IPS DF 4.7 (cell line): ENCODE measurements at regions not wholly inside any gene's neighbourhood (a gene's known extent, or its start where the extent isn't known, plus 50 kb on each side); places are given as distances from the start of the nearest gene placed in this dataset.
"Not testable (repeated sequence)": the region's sequence is repeated elsewhere in the genome, so short reads cannot be mapped to it uniquely, and the experiment has no call there.

ENCODE experiments used
- DNase-seq: peaks from one replicate; pipeline ENCODE4 v3.0.0-alpha.2; 2013; ENCODE audit warnings: low spot score; ENCODE audit errors: extremely low read depth

DNA sequence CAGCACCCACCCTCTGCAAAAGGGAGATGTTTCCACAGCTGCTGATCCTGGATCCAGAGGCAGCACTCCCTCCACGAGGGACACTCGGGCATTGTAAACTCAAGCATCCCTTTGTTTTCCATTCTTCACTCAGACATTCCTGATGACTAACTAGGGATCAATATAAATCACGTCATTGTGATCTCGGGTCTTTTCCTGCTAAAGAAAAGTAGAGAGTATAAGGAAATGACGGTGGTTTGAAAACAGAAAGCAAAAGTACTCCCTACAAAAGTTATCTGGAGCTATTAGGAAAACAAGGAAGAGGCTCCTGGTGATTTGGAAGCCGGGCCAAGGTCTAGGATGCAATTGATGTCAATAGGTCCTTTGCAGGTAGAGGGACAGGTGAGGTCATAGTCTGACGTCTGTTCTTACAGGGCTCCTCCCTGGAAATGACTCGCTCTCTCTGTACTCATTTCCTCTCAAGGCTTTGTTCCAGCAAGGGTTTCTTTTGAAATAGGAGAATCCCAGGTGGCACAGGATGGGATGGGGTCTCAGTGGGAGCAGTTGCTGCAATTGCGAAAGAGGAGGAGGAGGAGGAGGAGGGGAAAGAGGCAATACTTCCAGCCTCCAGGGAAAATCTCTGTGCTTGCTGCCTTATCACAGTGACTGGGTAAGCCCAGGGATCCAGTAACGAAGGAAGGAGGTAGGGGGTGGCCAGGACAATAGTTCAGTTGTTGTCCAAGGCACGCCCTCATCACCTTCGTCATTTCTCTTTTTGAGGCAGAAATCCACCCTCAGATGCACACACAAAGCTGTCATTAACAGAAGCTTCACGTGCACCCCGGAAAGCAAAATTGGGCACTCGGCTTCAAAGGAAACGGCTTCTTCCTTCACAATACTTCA lies 222.8 kb downstream of the LY86 start:
- DNase-seq, result peak; percentile 38

- no peak for DNase-seq
These were observed 223.9 kb downstream of the LY86 start for GRCh38 chr6:6812427-6812826.

- no peak for DNase-seq
These were observed 227.2 kb downstream of the LY86 start for GRCh38 chr6:6815732-6816131.

GRCh38 chr6:6816716-6817115 lies 228.2 kb downstream of the LY86 start:
- no peak for DNase-seq

DNA sequence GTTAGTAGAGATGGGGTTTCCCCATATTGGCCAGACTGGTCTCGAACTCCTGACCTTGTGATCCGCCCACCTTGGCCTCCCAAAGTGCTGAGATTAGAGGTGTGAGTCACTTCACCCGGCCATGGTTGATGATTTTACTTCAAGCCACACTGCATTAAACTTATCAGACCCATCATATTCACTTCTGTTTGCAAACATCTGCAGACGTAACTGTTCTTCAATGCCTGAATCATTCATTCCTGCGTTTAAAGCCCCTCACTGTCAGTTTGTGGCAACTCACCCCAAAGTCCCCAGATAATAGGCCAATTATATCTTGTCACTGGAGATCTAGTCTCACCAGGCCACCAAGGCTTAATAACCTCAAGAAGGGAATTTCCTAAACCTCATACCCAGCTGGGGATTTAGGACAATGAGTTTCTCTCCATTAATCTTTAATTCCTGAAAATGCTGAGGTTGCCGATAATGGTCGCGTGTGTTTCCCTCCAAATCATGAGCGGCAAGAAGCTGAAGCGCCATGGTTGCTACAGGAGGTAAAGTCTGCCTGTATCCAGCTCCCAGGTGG lies 229.6 kb downstream of the LY86 start:
- no peak for DNase-seq

- DNase-seq, result peak; percentile 41
These were observed 232.2 kb downstream of the LY86 start for GRCh38 chr6:6820641-6821238.

GRCh38 chr6:6821639-6822261 lies 233.2 kb downstream of the LY86 start:
- DNase-seq, result no peak

GRCh38 chr6:6823030-6823429 lies 234.5 kb downstream of the LY86 start:
- DNase-seq, result no peak

GRCh38 chr6:6823568-6824224 lies 235.2 kb downstream of the LY86 start:
- no peak for DNase-seq

DNA sequence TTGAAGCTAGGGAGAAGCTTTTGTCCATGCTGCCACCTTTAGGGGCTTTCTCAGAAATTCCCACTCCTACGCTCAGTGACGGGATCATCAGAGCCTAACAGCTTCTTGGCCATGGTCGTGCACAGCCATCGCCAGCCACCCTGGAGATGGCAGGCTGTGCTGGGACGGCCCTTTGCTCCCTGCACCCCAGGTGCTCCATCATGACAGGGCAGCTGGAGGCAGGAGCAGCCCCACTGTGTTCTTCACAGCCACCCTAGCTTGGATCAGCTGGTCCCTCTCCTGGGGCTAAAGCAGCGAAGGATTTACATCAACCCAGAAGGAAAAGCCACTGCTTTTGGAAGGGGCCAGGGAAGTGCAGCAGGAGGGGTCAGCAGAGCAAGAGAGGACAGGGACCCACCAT lies 235.9 kb downstream of the LY86 start:
- DNase-seq, result no peak

- DNase-seq, result no peak
These were observed 236.8 kb downstream of the LY86 start for GRCh38 chr6:6825193-6825784.

DNA sequence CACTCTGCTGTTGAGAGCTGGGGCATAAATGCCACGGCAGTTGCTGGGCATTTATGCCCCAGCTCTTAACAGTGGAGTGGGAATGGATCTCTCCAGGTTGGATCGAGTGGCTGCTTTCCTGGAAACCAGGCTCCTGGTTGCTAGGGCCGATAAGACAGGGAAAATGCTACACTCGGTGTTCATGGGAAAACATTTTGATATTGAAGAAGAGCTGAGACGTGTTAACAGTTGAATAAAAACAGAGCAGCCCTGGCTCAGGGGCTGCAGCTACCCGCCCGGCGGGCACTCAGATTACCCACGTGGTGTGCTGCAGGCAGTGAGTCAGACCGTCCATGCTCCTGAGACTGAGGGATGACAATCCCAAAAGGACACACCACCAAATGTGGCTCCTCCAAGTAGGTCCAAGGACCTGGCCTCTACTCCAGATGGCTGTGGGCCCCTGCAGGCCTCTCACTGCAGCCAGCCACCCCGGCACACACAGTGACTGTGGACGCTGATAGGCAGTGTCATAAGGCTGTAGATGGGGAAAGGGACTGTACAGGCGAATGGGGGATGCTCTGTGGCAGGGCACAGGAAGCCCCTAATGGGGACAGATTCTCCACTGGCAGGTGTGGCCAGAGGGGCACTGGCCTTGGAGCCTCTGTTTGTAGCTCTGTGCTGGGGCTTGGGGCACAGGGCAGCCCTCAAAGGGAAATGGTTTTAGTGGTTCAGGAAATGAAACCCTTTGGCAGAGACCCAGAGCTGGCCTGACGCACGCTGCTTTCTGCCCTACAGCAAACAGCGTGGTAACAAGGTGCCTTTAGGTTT lies 237.8 kb downstream of the LY86 start:
- DNase-seq, result no peak

- DNase-seq, result no peak
These were observed 238.4 kb downstream of the LY86 start for GRCh38 chr6:6826961-6827360.

DNA sequence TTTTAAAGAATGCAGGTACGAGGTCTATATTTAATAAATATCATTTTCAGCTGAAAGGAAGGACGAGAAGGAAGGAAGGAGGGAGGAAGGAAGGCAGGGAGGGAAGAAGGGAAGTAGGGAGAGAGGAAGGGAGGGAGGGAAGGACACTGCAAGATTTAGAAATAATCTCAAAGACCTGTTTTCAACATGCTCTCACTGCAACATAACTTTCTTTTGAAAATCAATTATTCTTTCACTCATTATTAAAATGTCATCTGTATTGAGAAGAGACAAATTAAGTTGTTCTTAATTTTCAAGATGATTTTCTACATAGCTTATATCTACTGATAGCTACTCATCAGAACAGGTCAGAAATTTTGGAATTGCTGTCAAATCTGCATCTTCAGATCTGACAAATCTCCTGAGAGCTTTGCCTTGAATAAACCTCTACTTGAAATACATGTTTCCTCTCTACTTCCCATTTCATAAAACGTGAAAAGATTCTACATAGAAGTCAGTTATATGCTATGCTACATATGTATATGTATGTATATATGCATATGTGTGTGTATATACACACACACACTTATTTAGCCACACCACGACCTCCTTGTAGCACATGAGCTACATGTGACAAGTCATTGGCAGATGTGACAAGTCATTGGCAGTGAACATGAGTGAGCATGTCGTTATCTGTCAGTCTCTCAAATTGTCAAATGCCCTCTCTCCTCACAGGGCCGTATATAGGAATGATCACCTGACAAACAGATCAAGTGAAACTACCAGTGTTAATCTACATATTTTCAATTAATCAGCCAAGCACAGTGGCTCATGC lies 241.6 kb downstream of the LY86 start:
- no peak for DNase-seq

GRCh38 chr6:6830686-6831063 lies 242.2 kb downstream of the LY86 start:
- DNase-seq, result not testable (repeated sequence)

- no peak for DNase-seq
These were observed 243.9 kb downstream of the LY86 start for GRCh38 chr6:6832439-6832838.

DNA sequence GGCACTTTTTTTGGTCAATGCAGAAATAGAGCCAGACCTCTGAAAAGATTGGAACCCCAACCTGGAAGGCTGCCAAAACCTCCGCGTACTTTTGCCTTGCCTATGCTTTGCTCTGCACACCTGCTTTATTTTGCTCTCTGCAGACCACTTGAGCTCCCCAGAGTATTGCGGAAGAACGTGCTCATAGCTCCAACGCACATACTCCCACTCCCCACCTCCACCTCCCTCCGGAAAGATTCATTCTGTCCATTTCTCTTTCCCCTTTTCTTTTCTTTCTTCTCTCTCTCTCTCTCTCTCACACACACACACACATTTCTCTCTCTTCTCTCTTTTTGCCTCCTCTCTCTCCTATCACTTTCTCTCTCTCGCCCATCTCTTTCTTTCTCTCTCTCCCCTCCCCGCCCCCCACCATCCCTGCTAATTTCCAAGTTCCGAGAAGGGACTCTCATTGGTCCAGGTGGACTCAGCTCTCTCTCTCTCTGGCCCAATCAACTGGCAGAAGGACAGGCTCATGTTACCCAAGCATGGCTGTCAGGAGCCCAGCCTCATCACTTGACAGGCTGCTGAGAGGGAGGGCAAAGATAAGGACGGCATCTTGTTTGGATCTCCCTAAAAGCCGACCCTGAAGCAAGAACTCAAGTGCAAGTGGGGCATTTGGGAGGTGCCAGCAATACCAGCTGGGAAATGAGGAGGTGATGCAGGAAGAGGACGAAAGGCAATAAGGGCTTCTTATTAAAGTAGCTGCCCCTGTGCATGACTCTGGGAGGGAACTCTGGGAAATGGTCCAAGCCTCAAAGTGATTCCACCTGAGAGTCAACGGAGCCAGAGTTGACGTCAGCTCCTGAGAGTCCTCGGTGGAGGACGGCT lies 246.1 kb downstream of the LY86 start:
- DNase-seq, result no peak

- DNase-seq, result no peak
These were observed 246.6 kb downstream of the LY86 start for GRCh38 chr6:6835223-6835503.
